ENCODE measurements at regions not wholly inside any gene's neighbourhood (a gene's known extent, or its start where the extent isn't known, plus 50 kb on each side); places are given as distances from the start of the nearest gene placed in this dataset.

DNA sequence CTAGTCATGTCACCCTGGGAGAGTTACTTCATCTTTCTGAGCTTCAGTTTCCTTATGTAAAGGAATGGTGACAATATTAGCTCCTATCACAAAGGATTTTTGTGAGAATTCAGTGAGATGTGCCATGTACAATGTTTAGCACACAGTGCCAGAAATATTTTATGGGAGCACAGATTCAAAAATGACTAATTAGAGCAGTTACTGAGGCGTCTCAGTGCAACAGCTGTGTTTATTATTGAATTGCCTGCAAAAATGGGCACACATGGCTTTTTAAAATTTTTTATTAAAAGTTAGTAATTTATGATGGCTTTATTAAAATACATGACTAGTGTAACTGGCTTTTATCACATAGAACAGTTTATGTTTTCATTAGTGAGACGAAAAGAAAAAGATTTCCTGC is 134.3 kb upstream of the AHI1 start:
- TF ChIP-seq, protein P1, sequence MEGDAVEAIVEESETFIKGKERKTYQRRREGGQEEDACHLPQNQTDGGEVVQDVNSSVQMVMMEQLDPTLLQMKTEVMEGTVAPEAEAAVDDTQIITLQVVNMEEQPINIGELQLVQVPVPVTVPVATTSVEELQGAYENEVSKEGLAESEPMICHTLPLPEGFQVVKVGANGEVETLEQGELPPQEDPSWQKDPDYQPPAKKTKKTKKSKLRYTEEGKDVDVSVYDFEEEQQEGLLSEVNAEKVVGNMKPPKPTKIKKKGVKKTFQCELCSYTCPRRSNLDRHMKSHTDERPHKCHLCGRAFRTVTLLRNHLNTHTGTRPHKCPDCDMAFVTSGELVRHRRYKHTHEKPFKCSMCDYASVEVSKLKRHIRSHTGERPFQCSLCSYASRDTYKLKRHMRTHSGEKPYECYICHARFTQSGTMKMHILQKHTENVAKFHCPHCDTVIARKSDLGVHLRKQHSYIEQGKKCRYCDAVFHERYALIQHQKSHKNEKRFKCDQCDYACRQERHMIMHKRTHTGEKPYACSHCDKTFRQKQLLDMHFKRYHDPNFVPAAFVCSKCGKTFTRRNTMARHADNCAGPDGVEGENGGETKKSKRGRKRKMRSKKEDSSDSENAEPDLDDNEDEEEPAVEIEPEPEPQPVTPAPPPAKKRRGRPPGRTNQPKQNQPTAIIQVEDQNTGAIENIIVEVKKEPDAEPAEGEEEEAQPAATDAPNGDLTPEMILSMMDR (IDR thresholded peaks at IDR 0.05; ENCODE audit: low read depth, low read length): no peak
- no peak for TF ChIP-seq EZH2phosphoT487 (IDR thresholded peaks at IDR 0.05; ENCODE audit: low read depth)
